HG02981 (cell line): ENCODE measurements at regions not wholly inside any gene's neighbourhood (a gene's known extent, or its start where the extent isn't known, plus 50 kb on each side); places are given as distances from the start of the nearest gene placed in this dataset.

Source experiments
- ATAC-seq: cut with Tn5 transposase; IDR thresholded peaks from one replicate; pipeline ENCODE4 v1.9.1; 2021; ENCODE audit warnings: mild to moderate bottlenecking, moderate library complexity; ENCODE audit not compliant: unreplicated experiment

GRCh38 chr16:86389566-86390328, 120.6 kb upstream of the FOXF1 start:
- ATAC-seq = no peak

GRCh38 chr16:86390335-86390734, 120.0 kb upstream of the FOXF1 start:
- ATAC-seq = no peak

GRCh38 chr16:86391486-86391885, 118.8 kb upstream of the FOXF1 start:
- no peak for ATAC-seq

- no peak for ATAC-seq
These were observed 118.3 kb upstream of the FOXF1 start for GRCh38 chr16:86391984-86392383.

- ATAC-seq = no peak
These were observed 117.7 kb upstream of the FOXF1 start for GRCh38 chr16:86392436-86393152.

GRCh38 chr16:86393907-86394626, 116.3 kb upstream of the FOXF1 start:
- no peak for ATAC-seq

GRCh38 chr16:86395477-86395876, 114.8 kb upstream of the FOXF1 start:
- no peak for ATAC-seq

GRCh38 chr16:86396422-86396821, 113.9 kb upstream of the FOXF1 start:
- no peak for ATAC-seq

GRCh38 chr16:86396901-86397311, 113.4 kb upstream of the FOXF1 start:
- ATAC-seq = no peak

- ATAC-seq = no peak
These were observed 112.1 kb upstream of the FOXF1 start for GRCh38 chr16:86398201-86398600.

GRCh38 chr16:86398622-86399021, 111.7 kb upstream of the FOXF1 start:
- no peak for ATAC-seq

GRCh38 chr16:86401126-86401525, 109.2 kb upstream of the FOXF1 start:
- ATAC-seq = no peak

GRCh38 chr16:86403085-86403484, 107.2 kb upstream of the FOXF1 start:
- ATAC-seq = no peak

GRCh38 chr16:86403541-86404163, 106.7 kb upstream of the FOXF1 start:
- no peak for ATAC-seq

- no peak for ATAC-seq
These were observed 105.6 kb upstream of the FOXF1 start for GRCh38 chr16:86404678-86405077.

GRCh38 chr16:86405319-86405718, 105.0 kb upstream of the FOXF1 start:
- no peak for ATAC-seq

GRCh38 chr16:86406056-86406455, 104.3 kb upstream of the FOXF1 start:
- no peak for ATAC-seq

- ATAC-seq = no peak
These were observed 101.6 kb upstream of the FOXF1 start for GRCh38 chr16:86408685-86409084.

- ATAC-seq = no peak
These were observed 100.2 kb upstream of the FOXF1 start for GRCh38 chr16:86410081-86410480.

- no peak for ATAC-seq
These were observed 99.8 kb upstream of the FOXF1 start for GRCh38 chr16:86410529-86410928.

- ATAC-seq = no peak
These were observed 98.4 kb upstream of the FOXF1 start for GRCh38 chr16:86411897-86412296.
